AG04450 (cell line): ENCODE measurements at regions not wholly inside any gene's neighbourhood (a gene's known extent, or its start where the extent isn't known, plus 50 kb on each side); places are given as distances from the start of the nearest gene placed in this dataset.

Source experiments
- CTCF ChIA-PET: fragments of 300-600, 350-600 bp; formaldehyde crosslinking; extraction: SDS; loops from one replicate; lab custom pipeline; 2022; ENCODE audit warnings: antibody characterized with exemption, inconsistent platforms; lab: Charles Lee
- POLR2A ChIA-PET: fragments of 350-600 bp; formaldehyde crosslinking; extraction: SDS; loops from one replicate; lab custom pipeline; 2021; ENCODE audit warnings: antibody characterized with exemption, inconsistent platforms; lab: Yijun Ruan, JAX
- DNase-seq: peaks from one replicate; pipeline ENCODE4 v3.0.0-alpha.2; 2011; ENCODE audit warnings: low read depth, low spot score
- H3K27ac ChIP-seq: one replicate; pipeline ENCODE4 v1.5.1; 2012; ENCODE audit warnings: low read depth, low read length, control low read depth
- H3K27me3 ChIP-seq: one replicate; pipeline ENCODE4 v1.6.0; 2012; ENCODE audit warnings: low read length; ENCODE audit not compliant: control insufficient read depth, insufficient read depth
- H3K4me3 ChIP-seq: 2 replicates; pipeline ENCODE4 v1.5.1; 2011; ENCODE audit warnings: mild to moderate bottlenecking, low read depth, low read length, control low read depth
- H3K9me3 ChIP-seq: 2 replicates; pipeline ENCODE4 v1.5.1; 2012; ENCODE audit warnings: low read length; ENCODE audit not compliant: control insufficient read depth, insufficient read depth
- TF ChIP-seq, protein P1 (sequence below): IDR thresholded peaks from 2 replicates; pipeline ENCODE4 v1.5.1; 2011; ENCODE audit warnings: low read depth, low read length, control low read depth, inconsistent platforms

- no peaks in the 10 kb centered on the region for H3K27me3 ChIP-seq
- DNase-seq, result no peak
- no peak overlapping the region for H3K27ac ChIP-seq
- POLR2A ChIA-PET, result no interaction called here
- H3K9me3 ChIP-seq, result no peaks in the 10 kb centered on the region
- TF ChIP-seq, protein P1, sequence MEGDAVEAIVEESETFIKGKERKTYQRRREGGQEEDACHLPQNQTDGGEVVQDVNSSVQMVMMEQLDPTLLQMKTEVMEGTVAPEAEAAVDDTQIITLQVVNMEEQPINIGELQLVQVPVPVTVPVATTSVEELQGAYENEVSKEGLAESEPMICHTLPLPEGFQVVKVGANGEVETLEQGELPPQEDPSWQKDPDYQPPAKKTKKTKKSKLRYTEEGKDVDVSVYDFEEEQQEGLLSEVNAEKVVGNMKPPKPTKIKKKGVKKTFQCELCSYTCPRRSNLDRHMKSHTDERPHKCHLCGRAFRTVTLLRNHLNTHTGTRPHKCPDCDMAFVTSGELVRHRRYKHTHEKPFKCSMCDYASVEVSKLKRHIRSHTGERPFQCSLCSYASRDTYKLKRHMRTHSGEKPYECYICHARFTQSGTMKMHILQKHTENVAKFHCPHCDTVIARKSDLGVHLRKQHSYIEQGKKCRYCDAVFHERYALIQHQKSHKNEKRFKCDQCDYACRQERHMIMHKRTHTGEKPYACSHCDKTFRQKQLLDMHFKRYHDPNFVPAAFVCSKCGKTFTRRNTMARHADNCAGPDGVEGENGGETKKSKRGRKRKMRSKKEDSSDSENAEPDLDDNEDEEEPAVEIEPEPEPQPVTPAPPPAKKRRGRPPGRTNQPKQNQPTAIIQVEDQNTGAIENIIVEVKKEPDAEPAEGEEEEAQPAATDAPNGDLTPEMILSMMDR, result no peak
- H3K4me3 ChIP-seq, result no peak overlapping the region
- CTCF ChIA-PET, result no interaction called here
Measured at GRCh38 chr4:148680884-148681283, 238.7 kb upstream of the NR3C2 start.

DNA sequence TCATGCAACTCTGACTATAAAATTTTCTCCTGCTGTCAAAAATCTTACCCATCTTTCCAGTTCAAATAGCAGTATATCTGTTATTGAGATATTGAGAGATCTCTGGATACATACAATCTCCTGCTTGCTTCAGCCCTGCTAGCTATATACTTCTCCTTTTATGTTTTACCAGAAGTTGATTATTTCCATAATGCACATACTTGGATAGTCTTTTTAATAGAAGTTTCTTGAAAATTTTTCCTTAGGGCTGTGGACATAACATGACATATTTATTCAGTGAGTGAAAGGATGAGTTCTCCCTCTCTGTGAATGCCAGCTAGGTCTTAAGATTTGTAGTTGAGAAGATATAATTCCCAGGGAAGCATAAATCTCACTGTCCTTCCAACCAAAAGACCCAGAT is 234.1 kb upstream of the NR3C2 start:
- TF ChIP-seq, protein P1, result no peak
- Histone ChIP-seq H3K9me3 (no peaks in the 10 kb centered on the region), H3K27ac (no peak overlapping the region), H3K27me3 (no peaks in the 10 kb centered on the region), H3K4me3 (no peak overlapping the region)
- ChIA-PET CTCF (no interaction called here), POLR2A (no interaction called here)
- no peak for DNase-seq

- ChIA-PET CTCF (no interaction called here), POLR2A (no interaction called here)
- H3K9me3 ChIP-seq, result no peaks in the 10 kb centered on the region
- TF ChIP-seq, protein P1, result no peak
- no peak overlapping the region for H3K4me3 ChIP-seq
- no peak overlapping the region for H3K27ac ChIP-seq
- no peak for DNase-seq
- no peaks in the 10 kb centered on the region for H3K27me3 ChIP-seq
Measured at GRCh38 chr4:148674876-148675275, 232.7 kb upstream of the NR3C2 start.

GRCh38 chr4:148664636-148665035 is 222.4 kb upstream of the NR3C2 start:
- TF ChIP-seq, protein P1, result no peak
- DNase-seq, result no peak
- Histone ChIP-seq H3K4me3 (no peak overlapping the region), H3K27ac (no peak overlapping the region), H3K27me3 (no peaks in the 10 kb centered on the region), H3K9me3 (no peaks in the 10 kb centered on the region)
- ChIA-PET CTCF (no interaction called here), POLR2A (no interaction called here)

DNA sequence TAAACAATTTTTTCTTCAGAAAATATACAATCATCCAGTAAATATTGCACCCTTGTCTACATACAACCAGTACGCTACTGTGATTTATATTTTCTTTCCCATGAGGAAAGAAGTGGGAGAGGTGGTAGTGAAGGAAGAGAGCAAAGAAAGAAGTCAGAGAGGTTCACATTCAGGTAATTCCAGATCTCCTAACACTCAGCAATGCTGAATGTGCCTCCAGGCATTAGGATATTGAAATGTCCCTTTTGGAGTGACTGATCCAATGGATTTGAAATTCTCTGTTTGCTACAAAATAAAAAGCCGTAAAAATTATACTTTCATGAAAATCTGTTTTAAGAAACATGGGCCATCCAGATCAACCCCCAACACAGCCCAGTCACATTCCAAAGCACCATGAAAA is 211.9 kb upstream of the NR3C2 start:
- H3K4me3 ChIP-seq, result no peak overlapping the region
- no peak for DNase-seq
- no peaks in the 10 kb centered on the region for H3K27me3 ChIP-seq
- TF ChIP-seq, protein P1, result no peak
- CTCF ChIA-PET, result no interaction called here
- H3K27ac ChIP-seq, result no peak overlapping the region
- H3K9me3 ChIP-seq, result peaks cover 4% of the 10 kb centered on the region; the same call in 1 of the 2 replicates
- POLR2A ChIA-PET, result no interaction called here
